ENCODE measurements at regions not wholly inside any gene's neighbourhood (a gene's known extent, or its start where the extent isn't known, plus 50 kb on each side); places are given as distances from the start of the nearest gene placed in this dataset.
"Not testable (repeated sequence)": the region's sequence is repeated elsewhere in the genome, so short reads cannot be mapped to it uniquely, and the experiment has no call there.

DNA sequence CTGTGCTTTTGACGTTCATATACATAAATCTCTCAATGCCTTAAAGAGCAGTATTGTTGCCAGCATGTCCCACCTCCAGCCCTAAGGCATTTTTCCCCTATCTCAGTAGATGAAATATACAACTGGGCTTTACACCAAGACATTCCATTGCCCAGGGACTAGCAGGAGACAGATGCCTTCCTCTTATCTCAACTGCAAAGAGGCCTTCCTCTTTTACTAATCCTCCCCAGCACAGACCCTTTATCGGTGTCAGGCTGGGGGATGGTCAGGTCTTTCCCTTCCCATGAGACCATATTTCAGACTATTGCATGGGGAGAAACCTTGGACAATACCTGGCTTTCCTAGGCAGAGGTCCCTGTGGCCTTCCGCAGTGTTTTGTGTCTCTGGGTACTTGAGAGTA is 1373.1 kb upstream of the DEFB115 start (continued):
- TF ChIP-seq MAZ (CRISPR knock-in tag; conservative IDR thresholded peaks at IDR 0.05 in 1 of 2, IDR thresholded peaks at IDR 0.05 in 1 of 2), result peak; percentile 17 to 60; a peak in 3 of 4 replicates
- peak; percentile 69; the same call in 1 of the 2 replicates for TF ChIP-seq STAT5A (IDR thresholded peaks at IDR 0.05; ENCODE audit: borderline replicate concordance, low read length)
- TF ChIP-seq, protein P1, sequence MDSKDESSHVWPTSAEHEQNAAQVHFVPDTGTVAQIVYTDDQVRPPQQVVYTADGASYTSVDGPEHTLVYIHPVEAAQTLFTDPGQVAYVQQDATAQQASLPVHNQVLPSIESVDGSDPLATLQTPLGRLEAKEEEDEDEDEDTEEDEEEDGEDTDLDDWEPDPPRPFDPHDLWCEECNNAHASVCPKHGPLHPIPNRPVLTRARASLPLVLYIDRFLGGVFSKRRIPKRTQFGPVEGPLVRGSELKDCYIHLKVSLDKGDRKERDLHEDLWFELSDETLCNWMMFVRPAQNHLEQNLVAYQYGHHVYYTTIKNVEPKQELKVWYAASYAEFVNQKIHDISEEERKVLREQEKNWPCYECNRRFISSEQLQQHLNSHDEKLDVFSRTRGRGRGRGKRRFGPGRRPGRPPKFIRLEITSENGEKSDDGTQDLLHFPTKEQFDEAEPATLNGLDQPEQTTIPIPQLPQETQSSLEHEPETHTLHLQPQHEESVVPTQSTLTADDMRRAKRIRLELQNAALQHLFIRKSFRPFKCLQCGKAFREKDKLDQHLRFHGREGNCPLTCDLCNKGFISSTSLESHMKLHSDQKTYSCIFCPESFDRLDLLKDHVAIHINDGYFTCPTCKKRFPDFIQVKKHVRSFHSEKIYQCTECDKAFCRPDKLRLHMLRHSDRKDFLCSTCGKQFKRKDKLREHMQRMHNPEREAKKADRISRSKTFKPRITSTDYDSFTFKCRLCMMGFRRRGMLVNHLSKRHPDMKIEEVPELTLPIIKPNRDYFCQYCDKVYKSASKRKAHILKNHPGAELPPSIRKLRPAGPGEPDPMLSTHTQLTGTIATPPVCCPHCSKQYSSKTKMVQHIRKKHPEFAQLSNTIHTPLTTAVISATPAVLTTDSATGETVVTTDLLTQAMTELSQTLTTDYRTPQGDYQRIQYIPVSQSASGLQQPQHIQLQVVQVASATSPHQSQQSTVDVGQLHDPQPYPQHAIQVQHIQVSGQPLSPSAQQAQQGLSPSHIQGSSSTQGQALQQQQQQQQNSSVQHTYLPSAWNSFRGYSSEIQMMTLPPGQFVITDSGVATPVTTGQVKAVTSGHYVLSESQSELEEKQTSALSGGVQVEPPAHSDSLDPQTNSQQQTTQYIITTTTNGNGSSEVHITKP (IDR thresholded peaks at IDR 0.05; ENCODE audit: partially characterized antibody), result peak; percentile 19
- peak; percentile 46; the same call in 1 of the 2 replicates for TF ChIP-seq FOXM1 (IDR thresholded peaks at IDR 0.05; ENCODE audit: low read depth)
- not testable (repeated sequence) for TF ChIP-seq FOXM1 (CRISPR knock-in tag; IDR thresholded peaks at IDR 0.05; ENCODE audit: low read depth); NR2C1 (IDR thresholded peaks at IDR 0.05)
- 0 out of 4 replicates have a peak, but pooled peaks of 1 of the 2 experiments have one; percentile 52 for TF ChIP-seq NONO (IDR thresholded peaks at IDR 0.05; ENCODE audit: low read depth in 2 of 2, low read length in 1 of 2)
- TF ChIP-seq NR2C1 (tag; IDR thresholded peaks at IDR 0.05), result peak; percentile 35; the same call in 1 of the 2 replicates
- TF ChIP-seq RCOR1 (IDR thresholded peaks at IDR 0.05; ENCODE audit: borderline replicate concordance in 1 of 2, low read depth in 2 of 2, low read length in 2 of 2), result peak; percentile 69 to 88; a peak in 3 of 4 replicates
- peak; percentile 30; the same call in 1 of the 2 replicates for TF ChIP-seq BCOR (IDR thresholded peaks at IDR 0.05)
- TF ChIP-seq, protein P2, sequence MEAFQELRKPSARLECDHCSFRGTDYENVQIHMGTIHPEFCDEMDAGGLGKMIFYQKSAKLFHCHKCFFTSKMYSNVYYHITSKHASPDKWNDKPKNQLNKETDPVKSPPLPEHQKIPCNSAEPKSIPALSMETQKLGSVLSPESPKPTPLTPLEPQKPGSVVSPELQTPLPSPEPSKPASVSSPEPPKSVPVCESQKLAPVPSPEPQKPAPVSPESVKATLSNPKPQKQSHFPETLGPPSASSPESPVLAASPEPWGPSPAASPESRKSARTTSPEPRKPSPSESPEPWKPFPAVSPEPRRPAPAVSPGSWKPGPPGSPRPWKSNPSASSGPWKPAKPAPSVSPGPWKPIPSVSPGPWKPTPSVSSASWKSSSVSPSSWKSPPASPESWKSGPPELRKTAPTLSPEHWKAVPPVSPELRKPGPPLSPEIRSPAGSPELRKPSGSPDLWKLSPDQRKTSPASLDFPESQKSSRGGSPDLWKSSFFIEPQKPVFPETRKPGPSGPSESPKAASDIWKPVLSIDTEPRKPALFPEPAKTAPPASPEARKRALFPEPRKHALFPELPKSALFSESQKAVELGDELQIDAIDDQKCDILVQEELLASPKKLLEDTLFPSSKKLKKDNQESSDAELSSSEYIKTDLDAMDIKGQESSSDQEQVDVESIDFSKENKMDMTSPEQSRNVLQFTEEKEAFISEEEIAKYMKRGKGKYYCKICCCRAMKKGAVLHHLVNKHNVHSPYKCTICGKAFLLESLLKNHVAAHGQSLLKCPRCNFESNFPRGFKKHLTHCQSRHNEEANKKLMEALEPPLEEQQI (IDR thresholded peaks at IDR 0.05), result peak; percentile 42; the same call in 1 of the 2 replicates
- peak; percentile 59 for TF ChIP-seq RBBP5 (IDR thresholded peaks at IDR 0.05; ENCODE audit: borderline replicate concordance, insufficient read depth, low read length, poor library complexity, severe bottlenecking)
- peak; percentile 81 for TF ChIP-seq GATA2 (CRISPR knock-in tag; IDR thresholded peaks at IDR 0.05)
- TF ChIP-seq NCOR1 (IDR thresholded peaks at IDR 0.05), result peak; percentile 87
- TF ChIP-seq TEAD1 (CRISPR knock-in tag; IDR thresholded peaks at IDR 0.05), result peak in 1 of 2 experiments; percentile 79; a peak in 3 of 4 replicates
- TF ChIP-seq MBD2 (IDR thresholded peaks at IDR 0.05; ENCODE audit: borderline replicate concordance, low read depth), result peak; percentile 64; the same call in 1 of the 2 replicates
- peak; percentile 80; the same call in 1 of the 2 replicates for TF ChIP-seq ZNF766 (CRISPR knock-in tag; conservative IDR thresholded peaks at IDR 0.05)
- TF ChIP-seq CBFA2T3 (IDR thresholded peaks at IDR 0.05), result peak; percentile 92
- TF ChIP-seq PKNOX1 (IDR thresholded peaks at IDR 0.05), result peak; percentile 43; the same call in 1 of the 2 replicates
- TF ChIP-seq ATF4 (CRISPR knock-in tag; IDR thresholded peaks at IDR 0.05), result peak; percentile 90
- TF ChIP-seq SPI1 (IDR thresholded peaks at IDR 0.05; ENCODE audit: borderline replicate concordance, low read depth, low read length), result peak; percentile 96
